ENCODE measurements at regions not wholly inside any gene's neighbourhood (a gene's known extent, or its start where the extent isn't known, plus 50 kb on each side); places are given as distances from the start of the nearest gene placed in this dataset.
A peak's percentile ranks its signal among the peaks of the same experiment; 100 is the strongest.
"Not testable (repeated sequence)": the region's sequence is repeated elsewhere in the genome, so short reads cannot be mapped to it uniquely, and the experiment has no call there.

GRCh38 chr10:4254101-4254994, 469.3 kb upstream of the KLF6 start:
- no peak overlapping the region for H3K4me3 ChIP-seq (ENCODE audit: low read length)
- DNase-seq (ENCODE audit: low read depth, low spot score): no peak

GRCh38 chr10:4252701-4253100, 467.7 kb upstream of the KLF6 start:
- H3K4me3 ChIP-seq (ENCODE audit: low read length): no peak overlapping the region
- DNase-seq (ENCODE audit: low read depth, low spot score): no peak

DNA sequence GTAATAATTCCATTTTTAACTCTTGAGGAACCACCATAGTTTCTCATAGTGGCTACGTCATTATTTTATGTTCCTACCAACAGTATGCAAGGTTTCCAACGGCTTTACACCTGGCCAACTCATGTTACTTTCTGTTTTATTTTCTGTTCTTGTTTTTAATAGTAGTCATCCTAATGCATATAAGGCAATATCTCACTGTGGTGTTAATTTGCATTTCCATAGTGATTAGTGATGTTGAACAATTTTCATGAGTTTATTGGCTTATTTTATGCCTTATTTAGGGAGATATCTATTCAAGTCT, 465.5 kb upstream of the KLF6 start:
- DNase-seq (ENCODE audit: low read depth, low spot score): no peak
- H3K4me3 ChIP-seq (ENCODE audit: low read length): no peak overlapping the region

DNA sequence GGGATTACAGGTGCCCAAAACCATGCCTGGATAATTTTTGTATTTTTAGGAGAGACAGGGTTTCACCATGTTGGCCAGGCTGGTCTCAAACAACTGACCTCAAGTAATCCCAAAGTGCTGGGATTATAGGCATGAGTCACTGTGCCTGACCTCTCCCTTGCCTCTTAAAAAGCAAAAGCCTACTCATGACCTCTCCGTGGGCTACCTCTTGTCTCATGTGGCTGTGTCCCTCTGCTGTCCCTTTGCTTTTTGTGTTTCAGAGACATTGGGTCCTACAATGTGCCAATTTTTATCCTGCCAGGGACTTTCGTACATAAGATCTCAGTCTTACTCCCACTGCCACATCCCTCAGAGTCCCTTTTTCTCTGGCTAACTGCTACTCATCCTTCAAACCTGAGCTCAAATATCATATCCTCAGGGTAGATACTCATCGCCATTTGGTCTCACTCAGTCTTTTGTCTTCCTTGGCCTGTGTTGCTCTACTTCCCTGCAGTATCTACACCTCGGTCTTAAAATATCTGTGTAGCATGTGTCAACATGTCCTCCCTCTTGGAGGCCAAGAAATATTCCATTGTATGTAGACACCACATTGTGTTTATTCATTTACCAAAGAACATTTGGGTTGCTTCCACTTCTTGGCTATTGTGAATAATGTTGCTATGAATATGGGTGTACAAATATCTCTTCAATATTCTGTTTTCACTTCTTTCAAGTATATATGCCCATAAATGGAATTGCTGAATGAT, 465.0 kb upstream of the KLF6 start:
- H3K4me3 ChIP-seq (ENCODE audit: low read length): no peak overlapping the region
- DNase-seq (ENCODE audit: low read depth, low spot score): no peak

GRCh38 chr10:4247379-4247778, 462.4 kb upstream of the KLF6 start:
- H3K4me3 ChIP-seq (ENCODE audit: low read length): no peak overlapping the region
- no peak for DNase-seq (ENCODE audit: low read depth, low spot score)

DNA sequence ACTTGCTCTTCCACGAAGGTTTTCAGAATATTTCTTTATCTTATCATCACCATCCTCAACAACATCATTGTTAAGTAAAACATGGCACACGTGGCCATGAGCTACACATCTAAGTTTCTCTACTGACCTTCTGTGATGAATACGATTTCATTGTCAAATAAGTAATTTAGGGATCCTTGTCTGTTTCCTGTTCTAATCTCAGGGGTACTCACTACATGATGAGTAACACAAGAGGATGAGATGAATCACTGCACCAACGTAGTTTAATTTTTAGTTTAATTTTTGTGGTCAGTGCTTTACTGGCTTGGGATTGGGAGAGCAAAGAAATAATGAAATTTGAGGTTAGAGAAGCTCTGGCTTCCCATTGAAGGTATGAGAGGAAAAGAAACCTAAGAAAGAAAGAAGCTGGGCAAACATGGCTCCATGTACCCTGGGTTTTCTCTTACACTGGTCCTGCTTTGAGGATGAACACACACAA, 461.9 kb upstream of the KLF6 start:
- no peak overlapping the region for H3K4me3 ChIP-seq (ENCODE audit: low read length)
- DNase-seq (ENCODE audit: low read depth, low spot score): no peak

DNA sequence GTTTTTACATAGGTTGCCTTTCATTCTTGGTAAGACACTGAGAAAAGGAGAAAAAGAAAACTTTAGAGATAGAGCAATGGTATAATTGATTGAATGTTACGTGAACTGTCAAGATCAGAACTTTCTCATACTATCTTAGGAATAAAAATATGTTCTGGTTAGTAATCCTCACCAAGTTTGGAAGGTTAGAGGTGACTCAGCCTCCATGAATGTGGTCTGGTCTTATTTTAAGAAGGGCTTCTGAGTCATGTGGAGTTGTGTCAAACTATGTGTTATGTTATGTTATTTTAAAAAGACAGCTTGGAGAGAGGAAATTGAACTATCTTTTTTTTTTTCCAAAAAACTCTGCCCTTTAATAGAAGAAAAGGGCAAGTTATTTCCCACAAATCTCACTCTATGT, 458.6 kb upstream of the KLF6 start:
- no peak overlapping the region for H3K4me3 ChIP-seq (ENCODE audit: low read length)
- no peak for DNase-seq (ENCODE audit: low read depth, low spot score)

DNA sequence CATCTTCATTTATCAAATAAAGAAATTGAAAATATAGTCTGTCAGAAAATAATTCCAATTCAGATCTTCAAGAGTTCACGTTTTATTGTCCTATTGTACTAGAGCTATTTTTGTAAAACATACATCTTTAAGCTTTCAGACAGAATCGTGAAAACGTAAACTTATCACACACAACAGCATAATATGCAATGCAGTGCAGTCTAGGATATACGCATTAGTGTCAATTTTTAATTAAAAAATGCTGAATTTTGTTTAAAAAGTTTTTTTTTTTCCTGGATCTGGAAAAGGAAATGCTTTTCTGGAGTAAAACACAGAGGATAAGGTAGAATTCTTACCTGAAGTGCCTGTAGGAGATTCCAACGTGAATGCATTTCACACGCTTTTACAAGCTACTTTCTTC, 458.2 kb upstream of the KLF6 start:
- no peak for DNase-seq (ENCODE audit: low read depth, low spot score)
- no peak overlapping the region for H3K4me3 ChIP-seq (ENCODE audit: low read length)

- DNase-seq (ENCODE audit: low read depth, low spot score): no peak
- no peak overlapping the region for H3K4me3 ChIP-seq (ENCODE audit: low read length)
These were observed 457.6 kb upstream of the KLF6 start for GRCh38 chr10:4242561-4243035.

GRCh38 chr10:4241724-4242345, 456.8 kb upstream of the KLF6 start:
- DNase-seq (ENCODE audit: low read depth, low spot score): no peak
- H3K4me3 ChIP-seq (ENCODE audit: low read length): no peak overlapping the region

DNA sequence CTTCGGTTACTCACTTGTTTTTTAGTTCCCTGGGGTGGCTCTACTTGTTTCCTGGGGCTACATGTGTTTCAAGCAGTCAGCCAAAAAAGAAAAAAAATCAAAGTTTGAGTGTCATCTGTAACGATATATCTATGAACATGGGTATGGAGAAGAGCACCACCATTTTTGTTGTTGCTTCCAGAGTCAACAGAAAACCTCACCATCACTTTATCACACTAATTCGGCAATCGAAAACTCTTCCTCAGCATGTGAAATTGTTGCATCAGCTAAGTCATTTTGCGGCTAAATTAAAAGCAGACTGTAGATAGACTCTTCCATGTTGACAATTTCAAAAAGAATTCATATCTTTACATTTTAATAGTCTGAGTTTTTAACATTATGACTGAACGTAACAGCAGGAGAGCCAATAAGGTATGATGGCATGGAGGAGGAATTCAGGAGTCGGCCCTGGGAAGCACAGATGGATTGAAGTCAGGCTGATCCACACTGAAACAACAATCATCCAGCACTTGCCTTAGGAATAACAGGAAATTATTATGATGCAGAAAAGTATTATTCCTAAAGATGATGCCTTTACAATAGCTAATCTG, 455.7 kb upstream of the KLF6 start:
- DNase-seq (ENCODE audit: low read depth, low spot score): no peak
- H3K4me3 ChIP-seq (ENCODE audit: low read length): no peak overlapping the region

DNA sequence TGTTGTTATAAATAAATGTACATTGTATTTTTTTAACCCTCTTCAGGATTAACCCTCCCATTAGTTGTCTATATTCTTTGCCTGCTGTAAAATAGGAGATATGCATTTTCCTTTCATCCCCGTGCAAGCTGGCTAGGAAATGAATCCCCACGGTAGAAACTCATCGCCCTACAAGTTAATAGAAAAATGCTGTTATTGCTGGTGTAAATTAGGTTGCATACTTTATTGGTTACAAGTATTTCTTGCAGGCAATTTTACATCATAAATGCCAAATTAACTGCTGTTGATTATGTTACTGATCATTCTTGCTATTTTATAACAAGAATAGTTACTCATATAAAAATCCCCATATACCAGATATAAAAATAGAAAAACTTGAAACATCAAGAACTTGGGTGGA, 454.2 kb upstream of the KLF6 start:
- DNase-seq (ENCODE audit: low read depth, low spot score): no peak
- no peak overlapping the region for H3K4me3 ChIP-seq (ENCODE audit: low read length)

GRCh38 chr10:4236905-4237304, 451.9 kb upstream of the KLF6 start:
- not testable (repeated sequence) for H3K4me3 ChIP-seq (ENCODE audit: low read length); DNase-seq (ENCODE audit: low read depth, low spot score)

GRCh38 chr10:4234661-4235060, 449.7 kb upstream of the KLF6 start:
- peak; percentile 73 for DNase-seq (ENCODE audit: low read depth, low spot score)
- no peak overlapping the region for H3K4me3 ChIP-seq (ENCODE audit: low read length)

DNA sequence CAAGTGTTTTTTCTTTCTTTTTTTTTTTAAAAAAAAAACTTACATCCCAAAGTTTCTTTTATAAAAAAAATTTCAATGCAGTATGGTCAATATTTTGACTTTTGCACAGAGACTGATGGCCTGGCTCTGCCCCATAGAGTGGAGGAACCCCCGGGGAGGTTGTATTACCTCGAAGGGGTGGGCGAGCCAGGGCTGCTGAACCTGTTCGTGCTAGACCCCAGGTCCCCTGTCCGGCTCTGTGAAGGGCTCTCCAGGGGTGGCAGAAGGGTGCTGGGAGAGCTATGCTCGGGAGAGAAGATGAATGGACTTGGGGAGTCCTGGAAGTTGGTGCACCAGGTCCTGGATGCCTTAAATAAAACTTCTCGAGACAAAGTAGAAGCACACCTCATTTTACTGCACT, 446.4 kb upstream of the KLF6 start:
- no peak for DNase-seq (ENCODE audit: low read depth, low spot score)
- H3K4me3 ChIP-seq (ENCODE audit: low read length): no peak overlapping the region

GRCh38 chr10:4230036-4230435, 445.0 kb upstream of the KLF6 start:
- DNase-seq (ENCODE audit: low read depth, low spot score): no peak
- no peak overlapping the region for H3K4me3 ChIP-seq (ENCODE audit: low read length)

GRCh38 chr10:4229106-4229505, 444.1 kb upstream of the KLF6 start:
- DNase-seq (ENCODE audit: low read depth, low spot score): no peak
- no peak overlapping the region for H3K4me3 ChIP-seq (ENCODE audit: low read length)

GRCh38 chr10:4227586-4227985, 442.6 kb upstream of the KLF6 start:
- H3K4me3 ChIP-seq (ENCODE audit: low read length): no peak overlapping the region
- no peak for DNase-seq (ENCODE audit: low read depth, low spot score)

- DNase-seq (ENCODE audit: low read depth, low spot score): no peak
- H3K4me3 ChIP-seq (ENCODE audit: low read length): no peak overlapping the region
These were observed 442.0 kb upstream of the KLF6 start for GRCh38 chr10:4226941-4227540.

All from Jurkat, Clone E6-1 (cell line).